ENCODE measurements at regions not wholly inside any gene's neighbourhood (a gene's known extent, or its start where the extent isn't known, plus 50 kb on each side); places are given as distances from the start of the nearest gene placed in this dataset.

DNA sequence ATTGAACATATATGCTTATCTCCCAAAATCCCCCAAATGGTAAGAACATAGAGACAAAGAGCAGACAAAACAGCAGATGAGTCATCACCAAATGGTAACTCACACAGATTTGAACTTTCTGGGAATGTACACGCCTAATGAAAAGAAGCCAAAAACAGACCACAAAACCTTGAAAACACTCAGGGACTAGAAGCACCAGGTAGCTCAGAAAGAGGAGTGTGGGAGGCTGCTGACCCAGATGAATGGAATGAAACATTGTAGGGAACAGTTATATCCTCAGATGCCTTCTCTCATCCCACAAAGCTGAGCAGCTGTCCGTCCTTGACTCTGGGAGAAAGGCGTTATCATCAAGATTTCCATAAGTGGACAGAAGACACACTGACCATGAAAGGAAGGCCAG is 307.0 kb upstream of the USP25 start:
- Mint-ChIP-seq H3K9me3 (no peaks in the 10 kb centered on the region), H3K4me3 (peak overlapping the region; percentile 55), H3K27me3 (no peaks in the 10 kb centered on the region), H3K27ac (peak overlapping the region; percentile 73), H3K4me1 (peaks cover 17% of the 10 kb centered on the region), H3K36me3 (ENCODE audit: low read depth) (no peaks in the 10 kb centered on the region)
- ATAC-seq (replicated peaks): peak; percentile 79

DNA sequence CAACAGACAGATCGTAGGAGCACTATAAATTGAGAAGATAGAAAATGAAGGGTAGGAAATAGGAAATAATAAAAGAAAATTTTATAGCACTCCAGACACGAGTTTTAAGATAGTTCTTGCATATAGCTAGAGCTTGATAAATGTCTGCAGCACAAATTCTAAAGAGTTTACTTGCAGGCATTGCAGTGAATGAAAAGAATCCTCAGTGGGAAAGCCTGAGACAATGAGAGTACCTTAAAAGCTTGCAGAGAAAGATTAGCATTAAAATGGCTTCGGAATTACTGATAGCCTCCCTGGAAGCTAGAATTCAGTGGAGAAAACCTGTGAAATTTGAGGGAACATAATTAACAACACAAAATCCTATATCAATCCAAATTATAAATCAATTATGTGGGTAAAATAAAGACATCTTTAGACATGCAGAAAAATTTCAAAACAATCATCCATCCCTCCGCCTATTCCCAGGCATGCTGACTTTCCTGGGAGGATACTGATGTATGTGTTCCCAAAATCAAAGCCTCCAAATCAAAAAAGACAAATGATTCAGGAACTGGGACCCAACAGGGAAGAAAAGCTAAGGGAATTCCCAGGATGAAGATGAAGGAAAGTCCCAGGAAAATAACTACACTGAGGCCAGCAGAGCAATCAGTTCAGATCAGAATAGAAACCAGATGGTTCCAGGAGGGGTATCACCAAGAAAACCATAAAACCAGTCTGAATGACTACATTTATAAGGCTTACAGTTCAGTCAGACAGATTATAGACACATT is 305.9 kb upstream of the USP25 start:
- no peak for ATAC-seq (replicated peaks)
- Mint-ChIP-seq H3K36me3 (ENCODE audit: low read depth) (no peaks in the 10 kb centered on the region), H3K9me3 (no peaks in the 10 kb centered on the region), H3K27me3 (no peaks in the 10 kb centered on the region), H3K4me1 (peaks cover 17% of the 10 kb centered on the region), H3K27ac (no peak overlapping the region), H3K4me3 (no peak overlapping the region)

DNA sequence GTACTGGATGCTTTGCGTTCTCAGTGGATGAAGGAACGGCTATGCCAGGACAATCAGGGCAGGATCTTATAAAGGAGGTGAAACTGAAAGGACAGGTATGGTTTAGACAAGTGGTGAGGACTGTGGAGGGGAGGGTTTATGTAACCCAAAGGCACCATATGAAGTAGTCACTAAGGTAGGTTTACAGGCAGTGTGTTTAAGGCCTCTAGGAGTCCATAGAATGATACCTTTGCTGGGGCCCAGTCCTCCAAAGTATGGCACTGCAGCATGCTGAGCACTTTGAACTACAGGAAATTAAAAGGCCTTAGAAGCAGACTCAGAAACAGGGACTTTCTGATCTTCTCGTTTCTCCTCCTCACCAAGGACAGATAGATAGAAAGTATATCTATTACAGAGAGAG is 304.7 kb upstream of the USP25 start:
- Mint-ChIP-seq H3K27ac (no peak overlapping the region), H3K27me3 (no peaks in the 10 kb centered on the region), H3K9me3 (no peaks in the 10 kb centered on the region), H3K4me3 (no peak overlapping the region), H3K36me3 (ENCODE audit: low read depth) (no peaks in the 10 kb centered on the region), H3K4me1 (peaks cover 17% of the 10 kb centered on the region)
- ATAC-seq (replicated peaks): peak; percentile 24

DNA sequence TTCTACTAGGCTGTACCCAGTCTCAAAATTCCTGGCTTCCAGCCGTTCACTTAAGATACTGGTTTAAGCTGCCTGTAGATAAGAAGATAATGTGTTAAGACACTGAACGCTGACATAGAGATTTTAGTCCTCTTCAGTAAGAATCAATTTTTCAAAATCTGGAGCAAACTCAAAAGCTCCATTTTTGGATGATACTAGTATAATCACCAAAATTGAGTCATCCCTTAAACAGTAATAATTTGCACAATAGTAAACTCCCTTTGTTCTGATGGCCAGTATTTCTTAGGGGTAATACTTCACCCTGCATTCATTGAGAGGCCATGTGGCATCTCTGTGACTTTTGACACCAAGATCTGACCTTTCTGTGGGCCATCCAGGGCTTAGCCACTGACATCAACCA is 299.8 kb upstream of the USP25 start:
- Mint-ChIP-seq H3K36me3 (ENCODE audit: low read depth) (no peaks in the 10 kb centered on the region), H3K9me3 (peaks cover 6% of the 10 kb centered on the region), H3K4me3 (no peak overlapping the region), H3K27ac (no peak overlapping the region), H3K4me1 (peaks cover under 1% of the 10 kb centered on the region), H3K27me3 (no peaks in the 10 kb centered on the region)
- ATAC-seq (replicated peaks): no peak

DNA sequence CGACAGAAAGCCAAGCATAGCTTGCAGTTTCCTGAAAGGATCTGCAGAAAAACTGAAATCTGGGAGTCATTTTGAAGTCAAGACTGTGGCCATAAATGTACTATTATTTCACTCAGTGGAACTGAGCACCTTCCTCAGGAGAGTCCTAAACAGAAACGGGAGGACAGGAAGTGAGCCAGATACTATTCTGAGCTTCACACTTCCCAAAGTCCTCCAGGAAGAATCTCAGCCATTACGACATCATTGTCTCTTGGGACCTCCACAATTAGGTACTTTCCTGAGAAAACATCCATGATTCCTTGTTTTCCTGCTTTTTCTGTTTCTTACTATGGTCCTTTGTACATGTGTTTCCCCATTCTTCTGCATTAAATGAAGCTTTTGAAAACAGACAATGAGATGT is 299.2 kb upstream of the USP25 start:
- Mint-ChIP-seq H3K27me3 (no peaks in the 10 kb centered on the region), H3K9me3 (peaks cover 6% of the 10 kb centered on the region), H3K4me3 (no peak overlapping the region), H3K36me3 (ENCODE audit: low read depth) (no peaks in the 10 kb centered on the region), H3K27ac (no peak overlapping the region), H3K4me1 (no peaks in the 10 kb centered on the region)
- ATAC-seq (replicated peaks): no peak

DNA sequence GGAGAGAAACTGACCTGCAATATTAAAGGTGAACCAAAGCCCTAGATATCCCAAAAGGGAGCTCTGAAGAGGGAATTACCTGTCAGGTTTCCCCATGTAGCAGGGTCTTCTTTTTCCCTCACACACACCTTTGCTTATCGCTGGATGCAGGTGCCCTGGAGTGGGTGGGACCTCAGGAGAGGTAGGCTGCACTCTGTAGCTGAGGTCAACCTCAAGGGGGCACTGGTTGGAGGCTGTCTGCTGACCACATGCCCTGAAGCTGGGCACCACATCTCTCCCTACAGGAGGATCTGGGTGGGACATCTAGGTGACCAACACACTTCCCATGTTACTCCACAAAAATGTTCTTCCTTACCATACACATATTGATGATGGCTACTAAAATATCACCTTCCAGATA is 298.7 kb upstream of the USP25 start:
- no peak for ATAC-seq (replicated peaks)
- H3K27ac Mint-ChIP-seq: no peak overlapping the region

DNA sequence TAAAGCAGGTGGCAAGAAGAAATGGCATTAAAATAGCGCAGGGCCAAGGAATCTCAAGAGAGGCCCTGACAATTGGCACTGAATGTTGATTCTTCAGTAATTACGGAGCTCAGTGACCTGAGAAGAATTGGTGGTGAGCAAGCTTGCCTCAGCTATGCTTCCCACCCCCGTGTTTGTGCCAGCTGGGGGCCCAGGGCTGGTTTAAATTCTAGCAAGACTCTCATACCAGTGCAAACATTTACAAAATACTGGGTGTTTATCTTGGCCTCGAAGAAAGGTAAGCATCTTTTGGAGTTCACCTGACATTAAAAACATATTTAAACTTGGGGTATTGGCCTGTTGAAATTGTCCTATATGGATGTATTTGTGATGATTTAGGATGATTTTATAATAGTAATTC is 296.7 kb upstream of the USP25 start:
- no peak for ATAC-seq (replicated peaks)
- Mint-ChIP-seq H3K36me3 (ENCODE audit: low read depth) (no peaks in the 10 kb centered on the region), H3K9me3 (peaks cover 6% of the 10 kb centered on the region), H3K27me3 (no peaks in the 10 kb centered on the region), H3K27ac (no peak overlapping the region), H3K4me1 (peaks cover 4% of the 10 kb centered on the region), H3K4me3 (no peak overlapping the region)

More for the DNA sequence above, 298.7 kb upstream of the USP25 start:
- Mint-ChIP-seq H3K36me3 (ENCODE audit: low read depth) (no peaks in the 10 kb centered on the region), H3K27me3 (no peaks in the 10 kb centered on the region), H3K9me3 (peaks cover 6% of the 10 kb centered on the region), H3K4me1 (no peaks in the 10 kb centered on the region), H3K4me3 (no peak overlapping the region)

DNA sequence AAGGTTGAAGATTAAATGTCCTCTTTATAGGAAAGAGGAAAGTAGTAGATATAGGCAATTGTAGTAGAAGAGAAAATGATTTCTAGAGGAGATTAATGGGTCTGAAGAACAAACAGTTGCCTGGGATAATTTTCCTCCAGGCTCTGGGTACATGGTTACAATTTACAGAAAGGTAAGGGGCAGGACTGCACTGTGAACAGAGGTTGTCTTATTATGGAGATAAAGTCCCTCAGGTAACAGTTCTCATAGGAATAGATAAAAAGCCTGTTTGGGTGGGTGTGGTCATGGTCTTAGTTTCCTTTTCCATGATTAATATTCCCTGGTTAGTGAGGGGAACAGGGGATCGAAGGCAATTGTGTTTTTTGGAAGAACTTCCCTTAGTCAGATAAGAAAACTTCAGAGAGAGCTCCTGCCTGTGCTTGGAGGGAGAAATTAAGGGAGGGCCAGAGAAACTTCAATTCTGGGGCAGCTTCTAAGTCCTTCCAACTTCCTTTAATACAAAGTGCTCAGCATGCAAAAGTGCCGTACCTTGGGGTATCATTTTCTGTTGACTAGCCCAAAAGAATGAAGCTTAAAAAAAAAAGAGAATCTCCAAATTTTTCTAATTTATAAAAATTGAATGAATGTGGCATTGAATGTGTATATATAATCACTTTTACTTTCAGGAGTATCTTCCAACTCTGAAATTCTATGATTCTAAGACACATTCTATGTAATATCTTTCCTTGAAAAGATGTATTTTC is 295.4 kb upstream of the USP25 start:
- Mint-ChIP-seq H3K4me1 (peaks cover 4% of the 10 kb centered on the region), H3K9me3 (peaks cover 6% of the 10 kb centered on the region), H3K4me3 (no peak overlapping the region), H3K27me3 (no peaks in the 10 kb centered on the region), H3K27ac (no peak overlapping the region), H3K36me3 (ENCODE audit: low read depth) (no peaks in the 10 kb centered on the region)
- ATAC-seq (replicated peaks): no peak

DNA sequence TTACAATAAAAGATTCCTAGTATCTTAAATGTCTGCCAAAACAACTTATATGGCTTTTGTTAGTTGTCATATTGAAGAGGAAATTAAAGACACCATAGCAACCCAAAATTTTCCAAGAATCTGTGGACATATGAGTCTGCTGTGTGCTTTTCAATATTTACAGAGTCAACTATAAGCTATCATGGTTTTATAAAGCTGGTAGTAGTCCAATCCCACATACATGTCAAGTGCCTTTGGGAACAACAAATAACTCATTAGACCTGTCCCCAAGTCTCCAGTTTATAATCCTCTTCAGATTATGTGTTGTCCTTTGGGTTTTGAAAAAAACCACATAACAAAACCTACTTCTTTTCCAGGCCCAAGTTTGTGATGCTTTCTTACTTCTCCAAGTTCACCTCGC is 293.8 kb upstream of the USP25 start:
- H3K27ac Mint-ChIP-seq: no peak overlapping the region
- peaks cover 4% of the 10 kb centered on the region for H3K4me1 Mint-ChIP-seq
- no peak overlapping the region for H3K4me3 Mint-ChIP-seq
- ATAC-seq (replicated peaks): no peak
- no peaks in the 10 kb centered on the region for H3K27me3 Mint-ChIP-seq
- H3K9me3 Mint-ChIP-seq: peaks cover 6% of the 10 kb centered on the region
- H3K36me3 Mint-ChIP-seq (ENCODE audit: low read depth): no peaks in the 10 kb centered on the region

DNA sequence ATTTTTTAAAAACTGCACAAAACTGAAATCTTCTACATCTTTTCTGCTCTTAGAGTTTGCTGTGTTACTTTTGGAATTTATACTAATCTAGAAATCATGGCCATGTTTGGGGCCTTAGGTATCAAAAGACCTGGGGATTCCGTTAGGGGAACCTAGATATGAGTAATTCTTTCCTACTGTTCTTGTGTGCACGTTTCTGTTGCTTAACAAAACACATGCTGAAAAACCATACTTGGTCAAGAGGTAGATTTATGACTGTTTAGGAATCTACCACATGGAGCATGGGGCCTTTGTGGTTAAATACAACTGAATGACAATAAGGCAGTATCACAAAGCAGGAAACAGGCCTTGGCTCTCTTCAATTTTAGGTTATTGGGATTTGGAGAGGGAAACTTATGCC is 291.9 kb upstream of the USP25 start:
- no peak overlapping the region for H3K4me3 Mint-ChIP-seq
- ATAC-seq (replicated peaks): peak; percentile 88

DNA sequence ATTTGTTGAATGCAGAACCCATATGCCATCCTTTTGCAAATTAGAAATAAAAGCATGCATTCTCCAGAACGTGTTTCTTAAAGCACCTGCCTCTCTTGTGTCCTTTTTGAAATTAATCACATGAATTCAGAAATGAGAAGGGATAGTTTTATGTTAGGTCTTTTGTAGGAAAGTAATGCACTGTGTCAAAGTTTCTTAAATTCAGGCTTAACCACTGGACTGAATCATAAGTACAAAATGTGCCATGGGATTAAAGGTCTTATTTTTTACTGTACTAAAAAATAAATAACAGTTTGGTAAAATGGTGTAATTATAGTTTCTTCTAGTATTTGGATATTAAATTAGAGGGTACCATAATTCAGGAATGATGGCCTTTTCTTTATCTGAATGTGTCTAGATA is 290.1 kb upstream of the USP25 start:
- Mint-ChIP-seq H3K27ac (no peak overlapping the region), H3K9me3 (no peaks in the 10 kb centered on the region), H3K27me3 (no peaks in the 10 kb centered on the region), H3K4me3 (no peak overlapping the region), H3K4me1 (peaks cover 4% of the 10 kb centered on the region), H3K36me3 (ENCODE audit: low read depth) (no peaks in the 10 kb centered on the region)
- ATAC-seq (replicated peaks): no peak

More for the DNA sequence above, 291.9 kb upstream of the USP25 start:
- no peaks in the 10 kb centered on the region for H3K27me3 Mint-ChIP-seq
- H3K4me1 Mint-ChIP-seq: peaks cover 4% of the 10 kb centered on the region
- peak overlapping the region; percentile 88 for H3K27ac Mint-ChIP-seq
- H3K36me3 Mint-ChIP-seq (ENCODE audit: low read depth): no peaks in the 10 kb centered on the region
- H3K9me3 Mint-ChIP-seq: peaks cover 6% of the 10 kb centered on the region

DNA sequence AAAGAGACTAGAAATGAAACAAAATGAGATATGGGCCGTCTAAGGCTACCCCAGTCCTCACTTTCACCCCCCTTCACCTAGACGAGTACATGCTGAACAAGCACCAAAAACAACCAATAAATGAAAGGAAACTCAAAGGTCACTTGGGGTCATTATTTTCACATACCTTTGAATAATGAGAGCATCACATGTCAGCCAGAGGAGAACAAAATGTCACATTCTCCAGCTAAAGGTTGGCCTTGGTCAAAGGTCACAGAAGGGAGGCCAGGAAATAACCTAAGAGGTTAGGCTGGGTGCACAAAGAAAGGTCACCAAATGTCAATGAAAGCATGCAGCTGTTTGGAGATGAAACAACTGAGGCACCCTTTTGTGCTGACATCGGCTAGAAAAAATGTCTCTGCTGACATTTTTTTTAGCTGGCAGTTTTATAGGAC is 288.7 kb upstream of the USP25 start:
- no peak overlapping the region for H3K27ac Mint-ChIP-seq
- H3K4me1 Mint-ChIP-seq: peaks cover 4% of the 10 kb centered on the region
- no peak overlapping the region for H3K4me3 Mint-ChIP-seq
- H3K27me3 Mint-ChIP-seq: no peaks in the 10 kb centered on the region
- H3K9me3 Mint-ChIP-seq: no peaks in the 10 kb centered on the region
- peak; percentile 39 for ATAC-seq (replicated peaks)
- no peaks in the 10 kb centered on the region for H3K36me3 Mint-ChIP-seq (ENCODE audit: low read depth)

DNA sequence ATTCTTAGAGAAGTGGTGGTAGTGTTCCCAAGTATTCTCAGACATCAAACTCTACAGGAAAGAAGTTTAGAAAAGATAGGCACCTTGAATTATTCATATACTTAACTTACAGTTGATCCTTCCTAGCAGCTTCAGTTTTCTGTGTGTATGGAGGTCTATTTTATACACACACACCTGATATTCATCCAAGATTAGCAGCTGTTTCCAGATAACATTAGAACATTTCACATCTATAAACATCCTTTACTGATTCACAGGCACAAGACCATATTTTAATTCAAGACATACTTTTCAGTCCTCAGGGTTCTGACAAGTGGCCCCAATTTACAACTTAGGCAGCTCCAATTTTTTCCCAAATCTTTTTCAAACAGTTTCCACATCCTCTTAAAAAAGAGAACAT is 287.8 kb upstream of the USP25 start:
- ATAC-seq (replicated peaks): no peak
- Mint-ChIP-seq H3K4me1 (peaks cover 4% of the 10 kb centered on the region), H3K27me3 (no peaks in the 10 kb centered on the region), H3K4me3 (no peak overlapping the region), H3K36me3 (ENCODE audit: low read depth) (no peaks in the 10 kb centered on the region), H3K9me3 (no peaks in the 10 kb centered on the region), H3K27ac (no peak overlapping the region)

DNA sequence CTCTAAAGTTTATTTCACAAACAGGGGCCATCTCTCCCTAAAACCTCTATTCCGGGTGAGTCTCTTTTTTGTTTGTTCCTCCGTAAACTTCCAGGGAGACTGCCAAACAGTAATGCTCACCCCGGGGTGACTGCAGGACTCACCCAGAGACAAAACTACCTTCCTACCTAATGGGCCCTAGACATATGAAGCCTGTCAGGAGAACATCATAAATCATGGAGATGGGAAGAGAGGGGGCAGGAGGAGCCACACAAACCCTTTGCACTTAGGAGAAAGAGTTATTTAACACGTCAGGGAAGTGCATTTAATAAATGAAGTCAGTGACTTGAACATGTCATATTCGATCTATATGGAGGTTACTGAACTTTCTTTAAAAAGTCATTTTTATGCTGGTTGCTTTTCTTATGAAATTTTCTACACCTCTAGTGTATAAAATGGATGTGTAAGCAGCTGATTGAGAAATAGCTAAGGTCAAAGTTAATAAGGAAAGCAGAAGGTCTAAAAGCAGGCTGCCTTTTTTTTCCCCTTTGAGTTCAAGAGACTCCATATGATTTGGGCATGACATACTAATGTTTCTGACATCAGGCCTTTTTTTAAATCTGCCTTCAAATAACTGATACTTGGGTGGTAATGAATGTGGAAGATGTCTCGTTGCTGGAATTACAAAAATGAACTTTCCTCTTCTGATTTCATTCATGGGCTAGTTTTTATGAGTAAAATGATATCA is 286.9 kb upstream of the USP25 start:
- Mint-ChIP-seq H3K36me3 (ENCODE audit: low read depth) (no peaks in the 10 kb centered on the region), H3K4me1 (peaks cover 2% of the 10 kb centered on the region), H3K9me3 (no peaks in the 10 kb centered on the region), H3K27me3 (no peaks in the 10 kb centered on the region), H3K27ac (no peak overlapping the region), H3K4me3 (no peak overlapping the region)
- ATAC-seq (replicated peaks): no peak

DNA sequence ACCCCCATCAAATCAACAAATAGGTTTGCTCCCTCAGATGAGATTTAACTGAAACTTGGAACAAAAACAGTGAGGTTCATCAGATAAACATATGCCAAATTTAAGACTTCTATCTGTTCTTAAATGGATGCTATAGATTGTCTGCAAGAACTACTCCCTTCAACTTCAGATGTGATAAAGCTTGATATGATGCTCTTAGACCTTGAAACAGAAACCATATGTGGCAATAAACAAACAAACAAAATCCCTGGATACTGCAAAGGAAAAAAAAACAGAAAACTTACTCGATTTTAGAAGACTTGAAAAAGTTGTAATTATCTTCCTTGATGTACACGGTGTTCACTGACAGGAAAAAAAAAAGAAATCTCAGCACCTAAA is 286.1 kb upstream of the USP25 start:
- no peak for ATAC-seq (replicated peaks)
- H3K36me3 Mint-ChIP-seq (ENCODE audit: low read depth): no peaks in the 10 kb centered on the region
- no peaks in the 10 kb centered on the region for H3K9me3 Mint-ChIP-seq
- H3K4me1 Mint-ChIP-seq: no peaks in the 10 kb centered on the region
- no peak overlapping the region for H3K27ac Mint-ChIP-seq
- H3K27me3 Mint-ChIP-seq: no peaks in the 10 kb centered on the region
- H3K4me3 Mint-ChIP-seq: no peak overlapping the region
